Type B pancreatic cell (in vitro differentiated cells): ENCODE measurements at regions not wholly inside any gene's neighbourhood (a gene's known extent, or its start where the extent isn't known, plus 50 kb on each side); places are given as distances from the start of the nearest gene placed in this dataset.

Source experiments
- DNase-seq: peaks from one replicate; pipeline ENCODE4 v3.0.0; 2021; ENCODE audit warnings: mixed read lengths; ENCODE audit not compliant: unreplicated experiment; ENCODE audit errors: extremely low spot score
- H3K27ac Mint-ChIP-seq: 2 replicates; pipeline ENCODE4 v1.8.0; 2021; ENCODE audit warnings: mild to moderate bottlenecking, mixed read lengths
- H3K27me3 Mint-ChIP-seq: 2 replicates; pipeline ENCODE4 v1.8.0; 2021; ENCODE audit warnings: mixed read lengths
- H3K36me3 Mint-ChIP-seq: 2 replicates; pipeline ENCODE4 v1.8.0; 2021; ENCODE audit warnings: mixed read lengths
- H3K4me1 Mint-ChIP-seq: one replicate; pipeline ENCODE4 v1.8.0; 2021; ENCODE audit warnings: mixed read lengths; ENCODE audit not compliant: unreplicated experiment
- H3K4me3 Mint-ChIP-seq: 2 replicates; pipeline ENCODE4 v1.8.0; 2021; ENCODE audit warnings: mild to moderate bottlenecking, mixed read lengths
- H3K9me3 Mint-ChIP-seq: 2 replicates; pipeline ENCODE4 v1.8.0; 2021; ENCODE audit warnings: mixed read lengths
- TF ChIP-seq, protein P1 (sequence below): fragments of 200-600 bp; sonication (generic); conservative IDR thresholded peaks from 2 replicates; pipeline ENCODE4 v1.5.0; 2021; ENCODE audit warnings: antibody characterized with exemption, mild to moderate bottlenecking

DNA sequence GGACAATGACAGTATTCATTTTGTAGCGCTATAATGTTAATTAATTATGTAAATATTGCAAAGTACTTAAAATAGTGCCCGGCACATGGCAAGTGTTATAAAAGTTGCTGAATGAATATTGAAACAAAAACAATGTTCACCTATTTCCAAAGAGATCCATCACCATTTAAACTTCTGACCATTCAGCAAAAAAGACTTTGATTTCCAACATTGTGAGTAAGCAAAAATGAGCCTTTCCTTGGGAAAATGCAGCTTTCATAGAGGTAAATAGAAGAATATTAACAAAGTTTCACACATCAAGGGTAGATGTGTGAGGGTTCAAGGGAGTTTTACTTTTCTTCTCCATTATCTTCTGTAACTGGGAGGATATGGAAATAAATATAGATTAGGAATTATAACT is 1089.4 kb upstream of the C9orf72 start:
- Mint-ChIP-seq H3K9me3 (no peaks in the 10 kb centered on the region), H3K4me1 (no peaks in the 10 kb centered on the region), H3K27ac (no peak overlapping the region), H3K27me3 (no peaks in the 10 kb centered on the region), H3K36me3 (no peaks in the 10 kb centered on the region), H3K4me3 (no peak overlapping the region)
- no peak for DNase-seq
- TF ChIP-seq, protein P1, sequence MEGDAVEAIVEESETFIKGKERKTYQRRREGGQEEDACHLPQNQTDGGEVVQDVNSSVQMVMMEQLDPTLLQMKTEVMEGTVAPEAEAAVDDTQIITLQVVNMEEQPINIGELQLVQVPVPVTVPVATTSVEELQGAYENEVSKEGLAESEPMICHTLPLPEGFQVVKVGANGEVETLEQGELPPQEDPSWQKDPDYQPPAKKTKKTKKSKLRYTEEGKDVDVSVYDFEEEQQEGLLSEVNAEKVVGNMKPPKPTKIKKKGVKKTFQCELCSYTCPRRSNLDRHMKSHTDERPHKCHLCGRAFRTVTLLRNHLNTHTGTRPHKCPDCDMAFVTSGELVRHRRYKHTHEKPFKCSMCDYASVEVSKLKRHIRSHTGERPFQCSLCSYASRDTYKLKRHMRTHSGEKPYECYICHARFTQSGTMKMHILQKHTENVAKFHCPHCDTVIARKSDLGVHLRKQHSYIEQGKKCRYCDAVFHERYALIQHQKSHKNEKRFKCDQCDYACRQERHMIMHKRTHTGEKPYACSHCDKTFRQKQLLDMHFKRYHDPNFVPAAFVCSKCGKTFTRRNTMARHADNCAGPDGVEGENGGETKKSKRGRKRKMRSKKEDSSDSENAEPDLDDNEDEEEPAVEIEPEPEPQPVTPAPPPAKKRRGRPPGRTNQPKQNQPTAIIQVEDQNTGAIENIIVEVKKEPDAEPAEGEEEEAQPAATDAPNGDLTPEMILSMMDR = no peak

DNA sequence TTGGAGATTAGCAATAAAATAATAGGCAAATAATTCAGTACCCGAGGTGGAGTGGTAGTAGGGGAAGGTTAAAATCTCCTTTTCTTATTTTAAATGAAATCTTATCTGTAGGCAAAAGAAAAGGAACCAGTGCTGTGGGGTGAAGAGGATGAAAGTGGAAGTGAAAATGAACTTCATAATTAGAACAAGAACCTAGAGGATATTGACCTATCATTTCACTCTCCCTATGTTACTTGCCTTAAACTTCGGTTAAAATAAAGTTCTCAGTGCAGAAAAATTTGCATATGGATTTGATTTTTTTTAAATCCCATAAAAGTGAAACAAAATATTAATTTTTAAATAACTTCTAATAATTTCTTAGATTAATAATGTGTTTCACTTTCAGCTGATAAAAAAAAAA is 1094.9 kb upstream of the C9orf72 start:
- TF ChIP-seq, protein P1 = no peak
- Mint-ChIP-seq H3K4me1 (no peaks in the 10 kb centered on the region), H3K27me3 (no peaks in the 10 kb centered on the region), H3K27ac (no peak overlapping the region), H3K36me3 (no peaks in the 10 kb centered on the region), H3K9me3 (no peaks in the 10 kb centered on the region), H3K4me3 (no peak overlapping the region)
- DNase-seq = no peak

DNA sequence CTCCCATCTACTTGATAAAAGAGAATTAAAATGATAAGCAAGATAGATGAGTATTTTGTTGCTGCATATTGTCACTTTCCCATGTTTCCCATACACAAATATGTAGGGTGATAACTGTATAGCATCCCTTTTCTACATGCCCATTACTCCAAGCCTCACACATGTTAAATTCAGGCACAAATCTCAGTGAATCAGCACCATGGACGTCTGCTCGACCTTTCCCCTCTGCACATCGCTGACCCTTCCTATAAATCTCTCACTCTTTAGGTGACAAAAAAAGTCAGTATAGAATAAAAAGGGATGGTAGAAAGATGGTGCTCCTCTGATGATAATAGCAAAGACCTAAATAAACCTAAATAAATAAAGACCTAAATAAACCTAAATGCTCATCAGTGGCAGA is 1097.7 kb upstream of the C9orf72 start:
- H3K27me3 Mint-ChIP-seq = no peaks in the 10 kb centered on the region
- no peak for DNase-seq
- no peaks in the 10 kb centered on the region for H3K36me3 Mint-ChIP-seq
- TF ChIP-seq, protein P1 = no peak
- H3K4me3 Mint-ChIP-seq = no peak overlapping the region
- no peaks in the 10 kb centered on the region for H3K4me1 Mint-ChIP-seq
- H3K9me3 Mint-ChIP-seq = no peaks in the 10 kb centered on the region
- H3K27ac Mint-ChIP-seq = no peak overlapping the region

DNA sequence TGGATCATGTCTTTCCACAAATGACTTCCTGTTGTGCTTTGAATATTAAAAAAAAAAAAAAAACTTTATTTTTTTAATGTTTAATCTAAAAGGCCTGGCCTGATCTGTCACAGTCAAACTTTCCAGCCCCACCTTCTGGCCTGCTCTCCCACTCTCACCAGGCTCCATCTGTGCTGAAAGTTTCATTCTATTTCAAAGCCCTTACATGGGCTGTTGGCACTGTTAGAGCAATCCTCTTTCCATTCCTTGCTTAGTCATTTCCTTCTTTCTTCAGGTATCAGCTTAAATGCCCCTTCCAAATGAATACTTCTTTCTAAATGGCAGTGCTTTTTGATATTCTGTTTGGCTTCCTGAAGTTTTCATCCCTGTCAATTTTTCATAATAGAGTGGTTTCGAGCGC is 1104.8 kb upstream of the C9orf72 start:
- H3K27me3 Mint-ChIP-seq = no peaks in the 10 kb centered on the region
- H3K4me3 Mint-ChIP-seq = no peak overlapping the region
- DNase-seq = no peak
- no peak overlapping the region for H3K27ac Mint-ChIP-seq
- no peaks in the 10 kb centered on the region for H3K9me3 Mint-ChIP-seq
- no peaks in the 10 kb centered on the region for H3K4me1 Mint-ChIP-seq
- TF ChIP-seq, protein P1 = no peak
- H3K36me3 Mint-ChIP-seq = no peaks in the 10 kb centered on the region

GRCh38 chr9:28688172-28688571 is 1114.9 kb upstream of the C9orf72 start:
- H3K4me3 Mint-ChIP-seq = no peak overlapping the region
- peaks cover 4% of the 10 kb centered on the region for H3K27me3 Mint-ChIP-seq
- H3K9me3 Mint-ChIP-seq = no peaks in the 10 kb centered on the region
- H3K4me1 Mint-ChIP-seq = peaks cover 9% of the 10 kb centered on the region
- TF ChIP-seq, protein P1 = no peak
- DNase-seq = no peak
- H3K27ac Mint-ChIP-seq = no peak overlapping the region
- H3K36me3 Mint-ChIP-seq = peaks cover 4% of the 10 kb centered on the region

- no peak overlapping the region for H3K4me3 Mint-ChIP-seq
- TF ChIP-seq, protein P1 = no peak
- H3K9me3 Mint-ChIP-seq = no peaks in the 10 kb centered on the region
- DNase-seq = no peak
- no peak overlapping the region for H3K27ac Mint-ChIP-seq
- H3K4me1 Mint-ChIP-seq = peaks cover 9% of the 10 kb centered on the region
- no peaks in the 10 kb centered on the region for H3K36me3 Mint-ChIP-seq
- peaks cover 4% of the 10 kb centered on the region for H3K27me3 Mint-ChIP-seq
Observed at GRCh38 chr9:28692012-28692411, 1118.7 kb upstream of the C9orf72 start.
